Aorta (tissue), 5 donors: ENCODE measurements at regions not wholly inside any gene's neighbourhood (a gene's known extent, or its start where the extent isn't known, plus 50 kb on each side); places are given as distances from the start of the nearest gene placed in this dataset.

Experiments used
- ATAC-seq: fragments of 200-7000 bp; cut with Tn5 transposase; one replicate; pipeline ENCODE4 v1.9.1; 2022; ENCODE audit warnings: moderate library complexity; ENCODE audit not compliant: low FRiP score
- DNase-seq, 2 donors: peaks; one replicate each; pipeline ENCODE4 v3.0.0-alpha.2; 2020
- H3K27ac ChIP-seq, 2 donors: one replicate each; pipeline ENCODE4 v1.5.1; 2013; ENCODE audit warnings: low read length in 2 of 2, mild to moderate bottlenecking in 2 of 2, moderate library complexity in 2 of 2, control low read depth in 1 of 2, inconsistent platforms in 1 of 2, low read depth in 1 of 2
- H3K27me3 ChIP-seq, 2 donors: one replicate each; pipeline ENCODE4 v1.6.1; 2013; ENCODE audit warnings: control low read depth in 1 of 2, low read length in 1 of 2, mild to moderate bottlenecking in 1 of 2, moderate library complexity in 1 of 2; ENCODE audit not compliant: insufficient read depth in 2 of 2, control insufficient read depth in 1 of 2
- H3K36me3 ChIP-seq, 2 donors: one replicate each; pipeline ENCODE4 v1.6.1; 2013; ENCODE audit warnings: control low read depth in 1 of 2, low read length in 1 of 2, mild to moderate bottlenecking in 1 of 2; ENCODE audit not compliant: insufficient read depth in 2 of 2, control insufficient read depth in 1 of 2
- H3K4me1 ChIP-seq, 2 donors: one replicate each; pipeline ENCODE4 v1.6.1; 2013; ENCODE audit warnings: low read length in 2 of 2, control low read depth in 1 of 2, mild to moderate bottlenecking in 1 of 2, moderate library complexity in 1 of 2; ENCODE audit not compliant: insufficient read depth in 2 of 2, control insufficient read depth in 1 of 2
- H3K4me3 ChIP-seq, 2 donors: one replicate each; pipeline ENCODE4 v1.5.1; 2013; ENCODE audit warnings: low read length in 2 of 2, control low read depth in 1 of 2, mild to moderate bottlenecking in 1 of 2
- H3K9me3 ChIP-seq: one replicate; pipeline ENCODE4 v1.6.1; 2013; ENCODE audit warnings: mild to moderate bottlenecking, low read length; ENCODE audit not compliant: control insufficient read depth
- WGBS, 2 donors: extraction: QIAGEN DNeasy Blood & Tissue Kit; methylation state at CpG; one replicate each; pipeline ENCODE4 v1.1.7; 2013; 5-methylcytosine and 5-hydroxymethylcytosine counted together
- intact Hi-C, 2 donors: fragments of 100-400 bp; cut with DNase I; formaldehyde crosslinking; loops; one replicate each; pipeline versions ENCODE4 v1.14.2 to v1.15.0; 2022
- donor health status: healthy with polysubstance abuse.
- donor health status: Bipolar disorder and iron deficiency.
- donor health status: DM: no; HTN: no; CAD: no.
- donor health status: DM: no; HTN: no; CAD: no.
- donor health status: DM: yes; HTN: yes; CAD: no.

GRCh38 chr4:98733601-98734000 is 75.2 kb upstream of the TSPAN5 start:
- H3K4me1 ChIP-seq, result no peaks in the 10 kb centered on the region
- DNase-seq (no peak), ATAC-seq (no peak)
- no peaks in the 10 kb centered on the region for H3K27me3 ChIP-seq
- peaks cover 2% of the 10 kb centered on the region for H3K9me3 ChIP-seq
- H3K27ac ChIP-seq, result no peak overlapping the region
- intact Hi-C loops, result no loop called here
- H3K36me3 ChIP-seq, result no peaks in the 10 kb centered on the region
- no peak overlapping the region for H3K4me3 ChIP-seq

DNA sequence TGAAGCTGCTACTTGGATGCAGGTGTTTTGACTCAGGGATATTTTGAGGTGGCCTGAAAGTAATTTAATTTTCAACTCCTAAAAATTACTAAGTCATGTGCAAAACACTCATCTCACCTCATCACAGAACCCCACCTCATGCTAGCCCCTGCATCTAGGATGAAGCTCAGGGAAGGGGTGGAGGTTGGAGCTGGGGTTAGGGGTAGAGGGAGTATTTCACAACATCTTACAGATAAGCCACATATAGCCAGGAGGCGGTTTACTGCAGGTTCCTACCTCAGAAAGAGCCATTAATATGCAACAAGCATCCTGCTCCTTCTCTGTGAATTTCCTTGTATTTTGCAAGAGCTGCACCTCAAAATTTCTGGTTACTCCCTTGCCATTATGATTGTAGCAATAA is 70.5 kb upstream of the TSPAN5 start:
- ATAC-seq (no peak), DNase-seq (no peak)
- intact Hi-C loops, result no loop called here
- Histone ChIP-seq H3K9me3 (no peaks in the 10 kb centered on the region), H3K4me3 (no peak overlapping the region), H3K4me1 (no peaks in the 10 kb centered on the region), H3K36me3 (no peaks in the 10 kb centered on the region), H3K27me3 (no peaks in the 10 kb centered on the region), H3K27ac (no peak overlapping the region)
- WGBS, 2 donors, result 72 to 79% methylated on average over 1 of the region's 1 CpG

DNA sequence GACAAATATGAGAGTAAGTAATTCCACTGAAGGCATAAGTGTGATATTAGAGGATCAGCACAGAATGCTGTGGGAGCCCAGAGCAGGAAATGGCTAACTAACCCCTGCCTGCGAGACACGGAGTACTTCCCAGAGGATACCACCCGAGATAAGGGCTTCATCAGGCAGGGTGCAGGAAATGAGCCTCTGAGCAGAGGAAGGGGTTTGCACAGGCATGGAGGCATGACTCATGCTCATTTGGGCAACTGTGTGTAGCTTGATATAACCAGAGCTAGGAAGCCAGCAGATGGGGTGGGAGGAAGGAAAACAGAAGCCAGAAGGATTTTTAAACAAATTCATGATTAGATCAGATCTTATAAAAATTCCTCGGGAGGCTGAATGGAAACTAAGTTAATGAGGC is 70.0 kb upstream of the TSPAN5 start:
- H3K36me3 ChIP-seq, result no peaks in the 10 kb centered on the region
- H3K4me3 ChIP-seq, result no peak overlapping the region
- H3K27me3 ChIP-seq, result no peaks in the 10 kb centered on the region
- ATAC-seq (no peak), DNase-seq (no peak)
- H3K27ac ChIP-seq, result no peak overlapping the region
- no peaks in the 10 kb centered on the region for H3K9me3 ChIP-seq
- intact Hi-C loops, result no loop called here
- 25 to 33% methylated on average over 4 of the region's 4 CpGs for WGBS, 2 donors
- H3K4me1 ChIP-seq, result no peaks in the 10 kb centered on the region

DNA sequence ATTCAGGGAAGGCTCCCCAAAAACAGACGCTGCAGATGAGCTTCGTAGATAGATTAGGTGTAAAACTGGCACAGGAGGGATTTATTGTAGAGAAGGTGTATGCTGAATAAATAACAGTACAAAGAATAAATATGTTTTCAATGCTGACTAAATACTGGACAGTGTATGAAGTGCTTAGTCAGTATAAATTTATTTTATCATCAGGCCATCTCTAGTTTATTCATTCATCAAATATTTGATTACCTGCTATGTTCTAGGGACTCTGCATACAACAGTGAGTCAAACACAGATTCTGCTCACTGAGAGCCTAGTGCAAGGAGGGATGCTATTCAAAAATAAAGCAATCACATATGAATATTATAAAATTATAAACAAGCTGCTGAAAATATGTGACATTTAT is 63.6 kb upstream of the TSPAN5 start:
- WGBS, 2 donors, result 93 to 94% methylated on average over 2 of the region's 2 CpGs
- no peaks in the 10 kb centered on the region for H3K4me1 ChIP-seq
- ATAC-seq (no peak), DNase-seq (no peak)
- no peaks in the 10 kb centered on the region for H3K27me3 ChIP-seq
- H3K27ac ChIP-seq, result no peak overlapping the region
- H3K36me3 ChIP-seq, result no peaks in the 10 kb centered on the region
- no peak overlapping the region for H3K4me3 ChIP-seq
- intact Hi-C loops, result no loop called here
- peaks cover 1% of the 10 kb centered on the region for H3K9me3 ChIP-seq

GRCh38 chr4:98720871-98721480 is 62.6 kb upstream of the TSPAN5 start:
- H3K4me1 ChIP-seq, result no peaks in the 10 kb centered on the region
- H3K9me3 ChIP-seq, result peaks cover 1% of the 10 kb centered on the region
- WGBS, 2 donors, result 17 to 34% methylated on average over 3 of the region's 3 CpGs
- H3K27me3 ChIP-seq, result no peaks in the 10 kb centered on the region
- H3K36me3 ChIP-seq, result no peaks in the 10 kb centered on the region
- DNase-seq (no peak), ATAC-seq (no peak)
- no peak overlapping the region for H3K27ac ChIP-seq
- intact Hi-C loops, result no loop called here
- H3K4me3 ChIP-seq, result no peak overlapping the region

DNA sequence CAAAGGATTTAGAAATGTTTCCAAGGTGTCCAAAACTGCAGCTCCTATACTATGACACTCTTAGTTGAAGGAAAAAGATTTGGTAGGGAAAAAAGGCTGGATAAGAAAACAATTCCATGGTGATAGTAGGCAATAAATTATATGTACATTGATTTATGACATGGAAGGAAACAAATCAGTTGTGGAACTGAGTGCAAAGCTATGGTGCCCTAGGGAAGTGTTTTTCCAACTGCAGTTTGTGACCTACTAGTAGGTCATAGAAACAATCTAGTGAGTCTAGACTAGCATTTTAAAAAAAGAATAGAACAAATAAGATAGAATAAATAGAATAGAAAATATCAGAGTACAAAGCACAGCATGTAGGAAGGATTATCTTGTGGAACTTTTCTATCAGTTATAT is 58.4 kb upstream of the TSPAN5 start:
- Histone ChIP-seq H3K27me3 (no peaks in the 10 kb centered on the region), H3K36me3 (no peaks in the 10 kb centered on the region), H3K4me3 (no peak overlapping the region), H3K4me1 (no peaks in the 10 kb centered on the region), H3K9me3 (peaks cover 1% of the 10 kb centered on the region), H3K27ac (no peak overlapping the region)
- no peak for DNase-seq
- intact Hi-C loops, result no loop called here
- ATAC-seq, result no peak

DNA sequence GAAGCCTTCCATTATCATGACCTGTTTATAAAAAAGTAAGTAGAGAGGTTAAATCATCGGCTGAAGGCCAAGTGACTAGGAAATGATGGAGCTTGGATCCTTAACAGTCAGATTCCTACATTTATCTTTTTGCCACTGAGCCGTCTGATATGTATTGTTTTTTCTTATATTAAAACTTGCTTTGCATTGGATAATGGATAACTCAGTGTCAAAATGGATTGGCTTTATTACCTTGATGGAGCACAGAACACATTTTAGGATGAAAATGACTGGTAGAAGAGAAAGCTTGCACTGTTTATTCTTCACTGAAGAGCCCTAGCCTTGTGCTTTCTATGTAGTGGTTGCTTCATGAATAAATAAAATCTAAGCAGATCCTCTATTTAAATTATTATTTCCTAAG is 54.2 kb upstream of the TSPAN5 start:
- intact Hi-C loops, result no loop called here

DNA sequence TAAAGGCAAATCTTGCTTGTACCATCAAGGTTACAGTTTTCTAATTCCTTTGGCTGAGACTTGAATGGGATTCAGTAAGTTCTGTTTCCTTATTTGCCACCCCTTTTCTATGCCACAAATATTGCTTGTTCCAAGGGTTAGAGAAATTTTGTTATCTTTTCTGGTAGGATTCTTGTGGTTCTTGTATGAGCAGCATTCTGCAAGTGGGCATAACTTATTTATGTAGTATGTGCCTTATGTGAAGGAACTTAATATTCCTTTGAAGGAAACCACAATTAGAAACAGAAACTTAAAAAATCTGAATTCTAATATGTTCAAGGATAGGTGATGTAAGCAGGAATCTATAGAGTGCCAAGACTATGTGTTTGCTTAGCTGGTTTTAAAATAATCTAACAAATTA is 53.1 kb upstream of the TSPAN5 start:
- no peak for DNase-seq
- no peaks in the 10 kb centered on the region for H3K36me3 ChIP-seq
- H3K4me3 ChIP-seq, result no peak overlapping the region
- no peaks in the 10 kb centered on the region for H3K27me3 ChIP-seq
- H3K27ac ChIP-seq, result no peak overlapping the region
- H3K9me3 ChIP-seq, result no peaks in the 10 kb centered on the region
- no peak for ATAC-seq
- H3K4me1 ChIP-seq, result no peaks in the 10 kb centered on the region
- intact Hi-C loops, result no loop called here

More for the DNA sequence above, 54.2 kb upstream of the TSPAN5 start:
- WGBS, 2 donors, result 47 to 57% methylated on average over 2 of the region's 2 CpGs
- Histone ChIP-seq H3K27ac (no peak overlapping the region), H3K9me3 (no peaks in the 10 kb centered on the region), H3K27me3 (no peaks in the 10 kb centered on the region), H3K4me1 (no peaks in the 10 kb centered on the region), H3K4me3 (no peak overlapping the region), H3K36me3 (no peaks in the 10 kb centered on the region)
- DNase-seq, result no peak
- ATAC-seq, result no peak

DNA sequence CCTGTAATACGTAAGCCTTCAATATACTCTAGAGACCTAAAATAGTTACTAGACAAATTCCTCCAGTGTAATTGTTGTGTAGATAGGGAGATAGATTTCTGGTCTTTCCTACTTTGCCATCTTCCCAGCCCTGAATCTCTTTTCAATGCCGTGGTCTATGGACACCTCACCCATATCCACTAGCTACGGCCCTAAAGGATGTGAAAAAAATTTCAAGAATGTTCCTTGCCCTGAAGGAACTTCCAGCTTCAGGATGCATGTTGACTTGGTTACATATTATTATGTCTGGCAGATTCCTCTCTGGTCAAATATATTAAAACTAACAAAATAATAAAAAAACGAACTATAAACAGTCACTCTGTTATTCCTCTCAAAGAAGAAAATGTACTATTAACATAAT is 52.4 kb upstream of the TSPAN5 start:
- Histone ChIP-seq H3K4me3 (no peak overlapping the region), H3K4me1 (no peaks in the 10 kb centered on the region), H3K36me3 (no peaks in the 10 kb centered on the region), H3K9me3 (no peaks in the 10 kb centered on the region), H3K27ac (no peak overlapping the region), H3K27me3 (no peaks in the 10 kb centered on the region)
- ATAC-seq (no peak), DNase-seq (no peak)
- 24 to 26% methylated on average over 4 of the region's 4 CpGs for WGBS, 2 donors
- intact Hi-C loops, result no loop called here
